Motor neuron (in vitro differentiated cells): ENCODE measurements at regions not wholly inside any gene's neighbourhood (a gene's known extent, or its start where the extent isn't known, plus 50 kb on each side); places are given as distances from the start of the nearest gene placed in this dataset.

Source experiments
- ATAC-seq, 8 experiments: fragments of 200-7000 bp; cut with Tn5 transposase; replicated peaks in 6 of 8; 2 replicates each; pipeline ENCODE4 v1.8.0; 2021; ENCODE audit warnings: mild to moderate bottlenecking in 8 of 8, moderate library complexity in 8 of 8
- H3K27ac ChIP-seq, 2 donors: fragments of 250-450 bp; sonication (Bioruptor Pico); 2 replicates each; pipeline ENCODE4 v1.9.0; 2021; ENCODE audit warnings: antibody characterized with exemption in 2 of 2, mild to moderate bottlenecking in 2 of 2, moderate library complexity in 1 of 2
- H3K4me1 ChIP-seq, 2 donors: fragments of 250-450 bp; sonication (Bioruptor Pico); replicated peaks in 1 of 2; 2 replicates each; pipeline ENCODE4 v1.6.1; 2021; ENCODE audit warnings: antibody characterized with exemption in 2 of 2, mild to moderate bottlenecking in 2 of 2, moderate library complexity in 1 of 2
- H3K4me3 ChIP-seq, 5 donors: fragments of 250-450 bp; sonication (Bioruptor Pico); 2 replicates each; pipeline ENCODE4 v1.9.0; 2021; ENCODE audit warnings: antibody characterized with exemption in 5 of 5, mild to moderate bottlenecking in 5 of 5, moderate library complexity in 4 of 5
- WGBS, 10 experiments: fragments of 450-650 bp; shearing (Covaris generic); methylation state at CpG; one replicate each; pipeline ENCODE4 v1.0.0; 2022; 5-methylcytosine and 5-hydroxymethylcytosine counted together
- in situ Hi-C, 9 experiments: fragments of 400-800 bp; cut with MboI; loops; one replicate each; pipeline ENCODE4 v1.15.0; 2021; ENCODE audit warnings: low sequenced_read_pairs in 9 of 9, low pct_unique_long_range_greater_than_20kb in 2 of 9; ENCODE audit not compliant: unreplicated experiment in 9 of 9

DNA sequence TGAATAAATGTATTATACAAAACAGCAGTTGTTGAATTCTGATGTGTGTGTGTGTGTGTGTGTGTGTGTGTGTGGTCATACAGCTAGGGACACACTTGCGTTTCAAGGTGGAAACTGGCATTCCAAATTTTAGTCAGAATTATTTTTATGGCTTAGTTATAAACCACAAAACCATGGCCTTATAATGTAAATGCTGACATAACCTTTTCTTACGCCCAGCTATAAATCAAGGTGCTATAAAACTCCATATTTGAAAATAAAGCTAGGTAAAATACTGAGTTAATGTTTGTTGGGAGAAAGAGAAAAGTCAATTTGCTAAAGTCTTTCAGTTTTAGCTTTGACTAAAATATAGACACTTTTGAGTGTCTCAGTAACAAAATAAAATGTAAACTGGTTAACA lies 345.1 kb upstream of the NR3C2 start:
- ATAC-seq, result no peak
- Histone ChIP-seq H3K27ac (no peak overlapping the region), H3K4me3 (no peak overlapping the region), H3K4me1 (no peaks in the 10 kb centered on the region)
- in situ Hi-C loops, result no loop called here
- WGBS, 10 experiments, result 29 to 100% (median 80%) methylated on average over 1 to 2 of the region's 2 CpGs; no CpG with 5 or more reads in 1 of the 10 experiments

DNA sequence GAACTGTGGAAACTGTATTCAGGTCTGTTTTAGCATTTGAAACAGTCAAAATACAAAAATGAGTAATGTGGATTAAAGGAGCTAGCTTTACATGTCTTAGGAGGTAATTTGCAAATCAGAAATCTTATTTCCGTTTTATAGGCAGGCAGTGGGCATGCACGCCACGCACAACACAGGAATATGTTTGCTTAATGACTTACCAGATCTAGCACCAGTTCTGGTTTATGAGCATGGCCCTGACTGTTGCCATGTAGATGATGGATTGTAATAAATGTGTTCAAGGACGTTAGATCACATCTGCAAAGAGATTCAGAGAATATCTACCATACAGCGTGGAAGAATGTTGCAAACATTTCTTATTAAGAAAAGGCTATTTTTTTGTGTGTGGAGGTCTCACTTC lies 344.5 kb upstream of the NR3C2 start:
- in situ Hi-C loops, result no loop called here
- no peaks in the 10 kb centered on the region for H3K4me1 ChIP-seq
- no peak overlapping the region for H3K4me3 ChIP-seq
- no peak overlapping the region for H3K27ac ChIP-seq
- ATAC-seq, result no peak
- WGBS, 10 experiments, result 30 to 87% (median 64%) methylated on average over 1 to 5 of the region's 5 CpGs; no CpG with 5 or more reads in 2 of the 10 experiments

- ATAC-seq, result no peak
- no peaks in the 10 kb centered on the region for H3K4me1 ChIP-seq
- no peak overlapping the region for H3K4me3 ChIP-seq
- H3K27ac ChIP-seq, result no peak overlapping the region
- in situ Hi-C loops, result no loop called here
- WGBS, 10 experiments, result 48 to 100% (median 89%) methylated on average over 2 to 4 of the region's 4 CpGs; no CpG with 5 or more reads in 4 of the 10 experiments
Observed at GRCh38 chr4:148782284-148782683, 340.1 kb upstream of the NR3C2 start.

DNA sequence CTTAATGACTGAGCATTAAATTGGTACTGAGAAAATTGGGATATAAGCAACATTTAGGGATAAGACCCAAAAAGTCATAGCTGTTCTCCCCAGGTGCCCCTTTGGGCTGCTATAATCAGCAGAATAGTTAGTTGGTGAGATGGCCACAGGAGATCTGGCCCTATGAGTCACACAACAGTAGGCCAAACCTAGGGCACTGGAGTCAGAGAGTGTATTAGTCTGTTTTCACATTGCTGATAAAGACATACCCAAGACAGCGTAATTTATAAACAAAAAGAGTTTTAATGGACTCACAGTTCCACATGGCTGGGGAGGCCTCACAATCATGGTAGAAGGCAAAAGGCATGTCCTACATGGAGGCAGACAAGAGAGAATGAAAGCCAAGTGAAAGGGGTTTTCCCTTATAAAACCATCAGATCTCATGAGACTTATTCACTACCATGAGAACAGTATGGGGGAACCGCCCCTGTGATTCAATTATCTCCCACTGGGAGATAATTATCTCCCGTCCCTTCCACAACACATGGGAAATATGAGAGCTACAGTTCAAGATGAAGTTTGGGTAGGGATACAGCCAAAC lies 338.3 kb upstream of the NR3C2 start:
- Histone ChIP-seq H3K4me1 (no peaks in the 10 kb centered on the region), H3K4me3 (no peak overlapping the region), H3K27ac (no peak overlapping the region)
- ATAC-seq, result no peak
- WGBS, 10 experiments, result 40 to 100% (median 63%) methylated on average over 1 to 2 of the region's 3 CpGs; no CpG with 5 or more reads in 4 of the 10 experiments
- in situ Hi-C loops, result no loop called here

DNA sequence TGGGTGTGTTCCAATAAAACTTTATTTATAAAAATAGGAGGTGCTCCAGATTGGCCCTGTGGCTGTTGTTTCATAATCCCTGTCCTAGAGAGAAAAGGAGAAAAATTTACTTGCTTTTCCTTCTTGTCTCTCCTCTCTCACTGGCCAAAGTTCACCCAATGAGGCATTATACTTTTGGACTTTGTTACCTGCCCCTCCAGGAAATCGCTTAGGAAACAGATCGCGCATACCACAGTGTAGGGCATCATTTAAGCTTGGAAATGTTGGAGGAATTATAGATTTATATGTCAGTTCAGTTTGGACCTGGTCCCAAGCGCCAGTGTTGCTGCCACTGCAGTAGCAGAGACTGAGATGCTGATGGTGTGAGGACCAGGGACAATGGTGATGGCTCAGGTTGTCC lies 337.6 kb upstream of the NR3C2 start:
- Histone ChIP-seq H3K27ac (no peak overlapping the region), H3K4me3 (no peak overlapping the region), H3K4me1 (no peaks in the 10 kb centered on the region)
- in situ Hi-C loops, result no loop called here
- WGBS, 10 experiments, result 93 to 100% (median 100%) methylated on average over 1 to 3 of the region's 4 CpGs; no CpG with 5 or more reads in 5 of the 10 experiments
- no peak for ATAC-seq

- H3K27ac ChIP-seq, result no peak overlapping the region
- WGBS, 10 experiments, result 0 to 95% (median 71%) methylated on average over 1 to 5 of the region's 5 CpGs; no CpG with 5 or more reads in 1 of the 10 experiments
- no peak for ATAC-seq
- H3K4me3 ChIP-seq, result no peak overlapping the region
- in situ Hi-C loops, result no loop called here
- H3K4me1 ChIP-seq, result no peaks in the 10 kb centered on the region
Observed at GRCh38 chr4:148778980-148779675, 336.9 kb upstream of the NR3C2 start.

GRCh38 chr4:148776941-148777340 lies 334.7 kb upstream of the NR3C2 start:
- no peak overlapping the region for H3K4me3 ChIP-seq
- in situ Hi-C loops, result no loop called here
- peak in 2 of 8 experiments; percentile 45 to 69 for ATAC-seq
- no peaks in the 10 kb centered on the region for H3K4me1 ChIP-seq
- H3K27ac ChIP-seq, result no peak overlapping the region
- WGBS, 10 experiments, result 9 to 91% (median 70%) methylated on average over 3 of the region's 3 CpGs; no CpG with 5 or more reads in 1 of the 10 experiments

- in situ Hi-C loops, result no loop called here
- H3K4me3 ChIP-seq, result no peak overlapping the region
- no peaks in the 10 kb centered on the region for H3K4me1 ChIP-seq
- WGBS, 10 experiments, result 16 to 94% (median 76%) methylated on average over 2 to 3 of the region's 3 CpGs; no CpG with 5 or more reads in 6 of the 10 experiments
- ATAC-seq, result no peak
- H3K27ac ChIP-seq, result no peak overlapping the region
Observed at GRCh38 chr4:148774134-148774533, 331.9 kb upstream of the NR3C2 start.

DNA sequence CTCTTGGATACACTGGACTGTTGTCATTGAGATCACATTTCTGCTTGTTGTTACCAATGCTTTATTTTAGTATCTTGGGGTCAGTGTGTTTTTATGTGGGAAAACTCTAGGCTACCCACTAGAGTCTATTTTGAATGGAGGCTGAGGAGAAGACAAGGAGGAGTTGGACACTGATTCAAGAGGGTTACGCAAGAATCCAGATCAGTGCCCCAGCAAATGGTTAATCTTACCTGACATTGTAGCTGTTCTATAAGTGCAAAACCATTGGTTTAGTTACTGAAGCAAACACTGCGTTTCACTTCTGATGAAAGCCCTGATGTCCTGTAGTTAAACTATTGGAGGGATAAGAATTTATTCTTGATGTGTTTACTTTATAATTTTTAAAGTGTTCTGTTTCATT lies 331.1 kb upstream of the NR3C2 start:
- WGBS, 10 experiments, result 25 to 94% (median 81%) methylated on average over 2 of the region's 2 CpGs; no CpG with 5 or more reads in 6 of the 10 experiments
- no peak for ATAC-seq
- in situ Hi-C loops, result no loop called here
- no peak overlapping the region for H3K27ac ChIP-seq
- no peaks in the 10 kb centered on the region for H3K4me1 ChIP-seq
- no peak overlapping the region for H3K4me3 ChIP-seq

- in situ Hi-C loops, result no loop called here
- peak in 7 of 8 experiments; percentile 42 to 82 (median 53) for ATAC-seq
- no peaks in the 10 kb centered on the region for H3K4me1 ChIP-seq
- H3K4me3 ChIP-seq, result no peak overlapping the region
- H3K27ac ChIP-seq, result no peak overlapping the region
Observed at GRCh38 chr4:148770848-148771247, 328.6 kb upstream of the NR3C2 start.

DNA sequence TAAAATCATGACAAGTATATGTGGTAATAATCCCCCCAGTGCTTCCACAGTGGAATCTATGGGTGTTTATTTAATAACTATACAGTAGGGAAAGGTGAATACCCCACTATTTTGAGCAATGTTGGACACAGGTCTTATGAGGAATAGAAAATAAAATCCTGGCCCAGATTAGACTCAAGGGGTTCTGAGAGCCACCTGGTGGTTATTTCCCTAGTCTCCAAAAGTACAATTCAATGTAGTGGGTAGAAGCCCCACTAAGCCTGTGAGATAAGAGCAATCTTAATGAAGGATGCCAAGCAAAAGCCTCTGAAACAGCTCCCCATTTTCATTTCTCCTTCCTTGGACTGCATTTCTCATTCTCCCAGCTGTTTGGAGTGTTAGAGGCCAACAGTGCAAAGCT lies 328.2 kb upstream of the NR3C2 start:
- in situ Hi-C loops, result no loop called here
- no peak for ATAC-seq
- no peak overlapping the region for H3K27ac ChIP-seq
- no peaks in the 10 kb centered on the region for H3K4me1 ChIP-seq
- H3K4me3 ChIP-seq, result no peak overlapping the region

DNA sequence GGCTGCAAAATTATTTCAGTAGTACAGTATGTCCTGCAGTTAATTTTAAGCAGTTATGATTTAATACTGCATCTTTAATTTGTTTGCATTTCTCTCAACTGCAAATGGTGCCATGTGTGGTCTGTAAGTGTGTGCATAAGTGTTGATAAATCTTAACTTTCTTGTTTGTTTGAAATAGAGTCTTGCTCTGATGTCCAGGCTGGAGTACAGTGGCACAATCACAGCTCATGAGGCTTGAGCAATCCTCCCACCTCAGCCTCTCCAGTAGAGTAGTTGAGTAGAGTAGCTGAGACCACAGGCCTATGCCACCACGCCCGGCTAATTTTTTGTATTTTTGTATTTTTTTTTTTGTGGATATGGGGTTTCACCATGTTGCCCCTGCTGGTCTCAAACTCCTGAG lies 322.5 kb upstream of the NR3C2 start:
- 36 to 100% (median 59%) methylated on average over 2 of the region's 2 CpGs; no CpG with 5 or more reads in 4 of the 10 experiments for WGBS, 10 experiments
- no peak overlapping the region for H3K4me3 ChIP-seq
- in situ Hi-C loops, result no loop called here
- no peaks in the 10 kb centered on the region for H3K4me1 ChIP-seq
- ATAC-seq, result no peak
- H3K27ac ChIP-seq, result no peak overlapping the region

- WGBS, 10 experiments, result 0 to 100% (median 45%) methylated on average over 1 of the region's 1 CpG; no CpG with 5 or more reads in 1 of the 10 experiments
- H3K4me1 ChIP-seq, result no peaks in the 10 kb centered on the region
- in situ Hi-C loops, result no loop called here
- no peak overlapping the region for H3K27ac ChIP-seq
- no peak overlapping the region for H3K4me3 ChIP-seq
- ATAC-seq, result no peak
Observed at GRCh38 chr4:148757171-148757570, 315.0 kb upstream of the NR3C2 start.

DNA sequence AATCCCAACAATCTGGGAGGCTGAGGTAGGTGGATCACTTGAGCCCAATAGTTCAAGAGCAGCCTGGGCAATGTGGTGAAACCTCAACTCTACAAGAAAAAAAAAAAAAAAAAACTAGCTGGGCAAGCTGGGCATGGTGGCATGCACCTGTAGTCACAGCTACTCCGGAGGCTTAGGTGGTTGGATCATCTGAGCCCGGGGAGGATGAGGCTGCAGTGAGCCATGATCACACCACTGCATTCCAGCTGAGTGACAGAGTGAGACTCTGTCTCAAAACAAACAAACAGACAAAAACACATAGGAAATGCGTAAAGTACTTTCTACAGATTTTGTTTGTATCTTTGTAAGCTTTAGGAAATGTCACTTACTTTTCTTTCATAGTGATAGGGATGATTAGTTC lies 307.2 kb upstream of the NR3C2 start:
- in situ Hi-C loops, result no loop called here
- Histone ChIP-seq H3K27ac (no peak overlapping the region), H3K4me1 (peaks cover 0 to 3% of the 10 kb centered on the region in 2 donors), H3K4me3 (no peak overlapping the region)
- no peak for ATAC-seq
- WGBS, 10 experiments, result 10 to 100% (median 69%) methylated on average over 1 to 3 of the region's 3 CpGs; no CpG with 5 or more reads in 2 of the 10 experiments
